Breast epithelium (tissue), 4 donors: ENCODE measurements at regions not wholly inside any gene's neighbourhood (a gene's known extent, or its start where the extent isn't known, plus 50 kb on each side); places are given as distances from the start of the nearest gene placed in this dataset.

Experiments
- DNase-seq, 2 donors: peaks; one replicate each; pipeline ENCODE4 v3.0.0-alpha.2; 2019; ENCODE audit warnings: low spot score in 2 of 2
- H3K27ac ChIP-seq, 2 donors: fragments of 200-600 bp; sonication (generic) in 1 of 2; one replicate each; pipeline ENCODE4 v1.5.1; 2016 to 2019; ENCODE audit warnings: mild to moderate bottlenecking in 1 of 2
- H3K27me3 ChIP-seq, 2 donors: fragments of 200-600 bp; sonication (generic) in 1 of 2; one replicate each; pipeline versions ENCODE4 v1.5.1 to v1.6.0; 2017 to 2019; ENCODE audit warnings: control low read depth in 1 of 2, mild to moderate bottlenecking in 1 of 2
- H3K36me3 ChIP-seq: fragments of 200-600 bp; one replicate; pipeline ENCODE4 v1.5.1; 2019
- H3K4me1 ChIP-seq, 2 donors: fragments of 200-600 bp; sonication (generic); one replicate each; pipeline ENCODE4 v1.5.1; 2016 to 2019; ENCODE audit warnings: control low read depth in 1 of 2
- H3K4me3 ChIP-seq, 3 donors: fragments of 200-600 bp; sonication (generic); 1 replicate in 2 of 3; 2 replicates in 1 of 3; pipeline ENCODE4 v1.5.1; 2016 to 2019; ENCODE audit warnings: mild to moderate bottlenecking in 3 of 3, moderate library complexity in 2 of 3
- H3K9me3 ChIP-seq, 2 donors: fragments of 200-600 bp; sonication (generic) in 1 of 2; one replicate each; pipeline ENCODE4 v1.5.1; 2016 to 2019; ENCODE audit warnings: control low read depth in 1 of 2
- CTCF ChIP-seq, 3 donors: fragments of 450-650 bp; IDR thresholded peaks; one replicate each; pipeline ENCODE4 v1.5.1; 2016 to 2017; ENCODE audit warnings: antibody characterized with exemption in 3 of 3, mild to moderate bottlenecking in 3 of 3, moderate library complexity in 3 of 3
- POLR2A ChIP-seq: fragments of 450-650 bp; IDR thresholded peaks from one replicate; pipeline ENCODE4 v1.6.1; 2016; ENCODE audit warnings: antibody characterized with exemption, mild to moderate bottlenecking, moderate library complexity
- POLR2AphosphoS5 ChIP-seq, 3 donors: sonication (generic); formaldehyde crosslinking; IDR thresholded peaks; one replicate each; pipeline ENCODE4 v1.6.1; 2017; ENCODE audit warnings: antibody characterized with exemption in 3 of 3
- intact Hi-C: fragments of 100-400 bp; cut with DNase I; formaldehyde crosslinking; loops from one replicate; pipeline ENCODE4 v1.15.1; 2023; ENCODE audit warnings: low total_unique reads

DNA sequence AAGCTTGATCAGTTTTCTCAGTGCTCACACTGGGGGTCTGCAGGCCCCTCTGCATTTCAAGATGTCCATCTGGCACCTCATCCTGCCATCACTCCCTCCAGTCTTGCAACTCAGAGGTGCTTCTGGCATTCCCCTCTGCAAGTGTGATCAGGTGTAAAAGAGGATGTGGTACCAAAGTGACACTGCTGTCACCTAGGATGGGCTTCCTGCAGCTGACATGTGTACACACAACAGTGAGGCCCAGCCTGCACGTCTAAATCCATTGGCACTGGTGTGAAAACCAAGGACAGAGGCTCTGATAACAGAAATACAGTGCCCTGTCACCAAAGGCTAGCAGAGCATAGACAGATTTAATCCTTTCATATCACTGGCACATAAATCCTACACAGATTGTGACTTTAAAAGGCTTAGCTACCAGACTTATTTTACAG is 162.5 kb upstream of the CELF2 start:
- TF ChIP-seq POLR2AphosphoS5 (IDR thresholded peaks at IDR 0.05): no peak
- no peak for TF ChIP-seq CTCF (IDR thresholded peaks at IDR 0.05)
- TF ChIP-seq POLR2A: no peak
- H3K36me3 ChIP-seq: no peaks in the 10 kb centered on the region
- no peak overlapping the region for H3K4me3 ChIP-seq
- H3K27me3 ChIP-seq: no peaks in the 10 kb centered on the region
- no peak for DNase-seq
- H3K27ac ChIP-seq: no peak overlapping the region
- H3K9me3 ChIP-seq: no peaks in the 10 kb centered on the region
- H3K4me1 ChIP-seq: no peaks in the 10 kb centered on the region
- intact Hi-C loops: no loop called here

GRCh38 chr10:10860455-10860976 is 157.2 kb upstream of the CELF2 start:
- Histone ChIP-seq H3K27ac (no peak overlapping the region), H3K4me1 (no peaks in the 10 kb centered on the region), H3K9me3 (no peaks in the 10 kb centered on the region), H3K4me3 (no peak overlapping the region), H3K27me3 (no peaks in the 10 kb centered on the region), H3K36me3 (no peaks in the 10 kb centered on the region)
- DNase-seq: no peak
- TF ChIP-seq POLR2A (no peak), CTCF (IDR thresholded peaks at IDR 0.05) (no peak), POLR2AphosphoS5 (IDR thresholded peaks at IDR 0.05) (no peak)
- intact Hi-C loops: no loop called here

GRCh38 chr10:10865303-10865702 is 152.4 kb upstream of the CELF2 start:
- Histone ChIP-seq H3K27me3 (no peaks in the 10 kb centered on the region), H3K4me1 (no peaks in the 10 kb centered on the region), H3K27ac (no peak overlapping the region), H3K9me3 (no peaks in the 10 kb centered on the region), H3K36me3 (no peaks in the 10 kb centered on the region), H3K4me3 (no peak overlapping the region)
- intact Hi-C loops: loop anchor here (2.0 kb wide), 1 partner anchor 17 kb away; no protein-coding TSS in a partner anchor
- no peak for TF ChIP-seq CTCF (IDR thresholded peaks at IDR 0.05)
- no peak for TF ChIP-seq POLR2AphosphoS5 (IDR thresholded peaks at IDR 0.05)
- no peak for TF ChIP-seq POLR2A
- no peak for DNase-seq

DNA sequence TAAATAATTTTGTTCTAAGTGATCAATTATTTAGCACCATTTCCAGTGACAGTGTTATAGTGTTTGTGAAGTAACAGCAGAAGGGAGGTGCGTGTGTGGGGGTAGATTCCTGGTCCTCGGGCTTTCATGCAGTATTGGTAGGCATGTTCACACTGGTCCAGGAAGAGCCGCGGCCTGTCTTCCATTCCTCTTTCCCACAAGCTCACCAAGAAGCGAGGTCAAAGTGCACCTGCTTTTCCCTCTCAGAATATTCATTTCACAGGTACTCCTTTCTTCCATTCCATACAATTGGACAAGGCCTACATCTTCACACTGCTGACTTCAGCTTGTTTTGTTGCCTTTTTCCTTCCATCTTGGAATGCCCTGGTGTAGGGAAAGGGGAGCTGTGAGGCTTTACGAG is 151.8 kb upstream of the CELF2 start:
- H3K4me3 ChIP-seq: no peak overlapping the region
- no peak for TF ChIP-seq POLR2A
- TF ChIP-seq CTCF (IDR thresholded peaks at IDR 0.05): no peak
- no peak for TF ChIP-seq POLR2AphosphoS5 (IDR thresholded peaks at IDR 0.05)
- no peak for DNase-seq
- no peaks in the 10 kb centered on the region for H3K36me3 ChIP-seq
- H3K27me3 ChIP-seq: no peaks in the 10 kb centered on the region
- intact Hi-C loops: loop anchor here (2.0 kb wide), 1 partner anchor 17 kb away; no protein-coding TSS in a partner anchor
- no peak overlapping the region for H3K27ac ChIP-seq
- H3K4me1 ChIP-seq: no peaks in the 10 kb centered on the region
- H3K9me3 ChIP-seq: no peaks in the 10 kb centered on the region

GRCh38 chr10:10869592-10869991 is 148.1 kb upstream of the CELF2 start:
- intact Hi-C loops: no loop called here
- TF ChIP-seq POLR2A (no peak), CTCF (IDR thresholded peaks at IDR 0.05) (no peak), POLR2AphosphoS5 (IDR thresholded peaks at IDR 0.05) (no peak)
- DNase-seq: no peak
- no peaks in the 10 kb centered on the region for H3K4me1 ChIP-seq
- peak overlapping the region in 1 of 2 donors; percentile 0 for H3K27ac ChIP-seq
- H3K27me3 ChIP-seq: no peaks in the 10 kb centered on the region
- H3K36me3 ChIP-seq: no peaks in the 10 kb centered on the region
- no peak overlapping the region for H3K4me3 ChIP-seq
- no peaks in the 10 kb centered on the region for H3K9me3 ChIP-seq
